PC-3 (cell line): ENCODE measurements at regions not wholly inside any gene's neighbourhood (a gene's known extent, or its start where the extent isn't known, plus 50 kb on each side); places are given as distances from the start of the nearest gene placed in this dataset.
A peak's percentile ranks its signal among the peaks of the same experiment; 100 is the strongest.

Experiments used
- ATAC-seq: fragments of 200-7000 bp; cut with Tn5 transposase; 2 replicates; pipeline ENCODE4 v1.9.1; 2020; ENCODE audit warnings: mild to moderate bottlenecking, moderate library complexity
- BruUV-seq: library from RNA; stranded (reverse); fragments of 400-500 nt; replicated peaks from 2 replicates; lab custom pipeline; 2021; lab: Mats Ljungman, UMichigan
- CTCF ChIA-PET: fragments of 300-600 bp; sonication (Branson Sonifier 250); formaldehyde crosslinking; loops from one replicate; lab custom pipeline; 2022; ENCODE audit warnings: antibody characterized with exemption; lab: Charles Lee
- POLR2A ChIA-PET: fragments of 300-600 bp; sonication (Branson Sonifier 250); formaldehyde crosslinking; loops from one replicate; lab custom pipeline; 2022; ENCODE audit warnings: antibody characterized with exemption; ENCODE audit not compliant: unreplicated experiment; lab: Charles Lee
- DNase-seq: peaks from one replicate; pipeline ENCODE4 v3.0.0-alpha.2; 2015
- H2AFZ ChIP-seq: fragments of 300-600 bp; sonication (generic); 2 replicates; pipeline ENCODE4 v1.6.0; 2016; ENCODE audit warnings: antibody characterized with exemption, low read length
- H3F3A ChIP-seq: fragments of 300-600 bp; sonication (generic); one replicate; pipeline ENCODE4 v1.6.0; 2017; ENCODE audit warnings: antibody characterized with exemption, low read length, control low read depth, mild to moderate bottlenecking; ENCODE audit not compliant: unreplicated experiment
- H3K27ac ChIP-seq: fragments of 300-600 bp; sonication (generic); 2 replicates; pipeline ENCODE4 v1.5.1; 2016; ENCODE audit warnings: mild to moderate bottlenecking, low read length
- H3K27me3 ChIP-seq: fragments of 300-600 bp; sonication (generic); 2 replicates; pipeline ENCODE4 v1.6.1; 2016; ENCODE audit warnings: low read length, mixed read lengths
- H3K36me3 ChIP-seq: fragments of 300-600 bp; sonication (generic); 2 replicates; pipeline ENCODE4 v1.6.1; 2016; ENCODE audit warnings: low read depth, mixed run types, low read length, mixed read lengths
- H3K4me1 ChIP-seq: fragments of 300-600 bp; sonication (generic); 2 replicates; pipeline ENCODE4 v1.5.1; 2016; ENCODE audit warnings: low read length; ENCODE audit not compliant: insufficient read depth
- H3K4me2 ChIP-seq: fragments of 300-600 bp; sonication (generic); 2 replicates; pipeline ENCODE4 v1.6.0; 2016; ENCODE audit warnings: low read length
- H3K4me3 ChIP-seq: fragments of 300-600 bp; sonication (generic); 2 replicates; pipeline ENCODE4 v1.5.1; 2016; ENCODE audit warnings: mild to moderate bottlenecking, low read length, mixed read lengths
- H3K79me2 ChIP-seq: fragments of 300-600 bp; sonication (generic); 2 replicates; pipeline ENCODE4 v1.6.1; 2017; ENCODE audit warnings: low read length, mixed read lengths
- H3K9ac ChIP-seq: fragments of 300-600 bp; sonication (generic); 2 replicates; pipeline ENCODE4 v1.6.0; 2016; ENCODE audit warnings: mild to moderate bottlenecking, low read length
- H3K9me2 ChIP-seq: fragments of 300-600 bp; sonication (generic); replicated peaks from 2 replicates; pipeline ENCODE4 v1.6.1; 2016; ENCODE audit warnings: mixed run types, low read length, mixed read lengths
- H3K9me3 ChIP-seq: fragments of 300-600 bp; sonication (generic); 2 replicates; pipeline ENCODE4 v1.6.1; 2016; ENCODE audit warnings: low read length, mixed read lengths
- H4K20me1 ChIP-seq: fragments of 300-600 bp; sonication (generic); 2 replicates; pipeline ENCODE4 v1.6.1; 2016; ENCODE audit warnings: low read length, mixed read lengths
- EZH2 ChIP-seq: fragments of 300-600 bp; sonication (generic); IDR thresholded peaks from one replicate; pipeline ENCODE4 v1.6.1; 2017; ENCODE audit warnings: antibody characterized with exemption, mild to moderate bottlenecking, low read length; ENCODE audit not compliant: unreplicated experiment
- EZH2phosphoT487 ChIP-seq: fragments of 300-600 bp; sonication (generic); IDR thresholded peaks from 2 replicates; pipeline ENCODE4 v1.6.1; 2018; ENCODE audit warnings: mild to moderate bottlenecking, antibody characterized with exemption, low read length, borderline replicate concordance
- intact Hi-C: fragments of 100-400 bp; cut with micrococcal nuclease; formaldehyde crosslinking; loops from 2 replicates; pipeline ENCODE4 v1.9.0; 2023
- TF ChIP-seq, protein P1 (sequence below): fragments of 300-600 bp; sonication (generic); conservative IDR thresholded peaks from 2 replicates; pipeline ENCODE4 v1.5.1; 2017; ENCODE audit warnings: antibody characterized with exemption, low read depth, mild to moderate bottlenecking, low read length

GRCh38 chr1:22231995-22232690 is 89.2 kb upstream of the WNT4 start:
- Histone ChIP-seq H3K27ac (no peak overlapping the region), H3K79me2 (no peaks in the 10 kb centered on the region), H3K4me3 (no peak overlapping the region), H3K4me1 (peaks cover 27% of the 10 kb centered on the region), H3K4me2 (no peak overlapping the region), H2AFZ (no peak overlapping the region), H3K9me3 (no peaks in the 10 kb centered on the region), H3K9me2 (no peaks in the 10 kb centered on the region), H3K9ac (no peak overlapping the region), H3K27me3 (no peaks in the 10 kb centered on the region), H3K36me3 (no peaks in the 10 kb centered on the region), H4K20me1 (no peaks in the 10 kb centered on the region), H3F3A (peaks cover 5% of the 10 kb centered on the region)
- intact Hi-C loops, result no loop called here
- ATAC-seq, result no peak
- TF ChIP-seq EZH2phosphoT487, result no peak
- TF ChIP-seq, protein P1, sequence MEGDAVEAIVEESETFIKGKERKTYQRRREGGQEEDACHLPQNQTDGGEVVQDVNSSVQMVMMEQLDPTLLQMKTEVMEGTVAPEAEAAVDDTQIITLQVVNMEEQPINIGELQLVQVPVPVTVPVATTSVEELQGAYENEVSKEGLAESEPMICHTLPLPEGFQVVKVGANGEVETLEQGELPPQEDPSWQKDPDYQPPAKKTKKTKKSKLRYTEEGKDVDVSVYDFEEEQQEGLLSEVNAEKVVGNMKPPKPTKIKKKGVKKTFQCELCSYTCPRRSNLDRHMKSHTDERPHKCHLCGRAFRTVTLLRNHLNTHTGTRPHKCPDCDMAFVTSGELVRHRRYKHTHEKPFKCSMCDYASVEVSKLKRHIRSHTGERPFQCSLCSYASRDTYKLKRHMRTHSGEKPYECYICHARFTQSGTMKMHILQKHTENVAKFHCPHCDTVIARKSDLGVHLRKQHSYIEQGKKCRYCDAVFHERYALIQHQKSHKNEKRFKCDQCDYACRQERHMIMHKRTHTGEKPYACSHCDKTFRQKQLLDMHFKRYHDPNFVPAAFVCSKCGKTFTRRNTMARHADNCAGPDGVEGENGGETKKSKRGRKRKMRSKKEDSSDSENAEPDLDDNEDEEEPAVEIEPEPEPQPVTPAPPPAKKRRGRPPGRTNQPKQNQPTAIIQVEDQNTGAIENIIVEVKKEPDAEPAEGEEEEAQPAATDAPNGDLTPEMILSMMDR, result peak; percentile 36
- ChIA-PET CTCF (no interaction called here), POLR2A (no interaction called here)
- DNase-seq, result no peak
- BruUV-seq, result no TSS peak

DNA sequence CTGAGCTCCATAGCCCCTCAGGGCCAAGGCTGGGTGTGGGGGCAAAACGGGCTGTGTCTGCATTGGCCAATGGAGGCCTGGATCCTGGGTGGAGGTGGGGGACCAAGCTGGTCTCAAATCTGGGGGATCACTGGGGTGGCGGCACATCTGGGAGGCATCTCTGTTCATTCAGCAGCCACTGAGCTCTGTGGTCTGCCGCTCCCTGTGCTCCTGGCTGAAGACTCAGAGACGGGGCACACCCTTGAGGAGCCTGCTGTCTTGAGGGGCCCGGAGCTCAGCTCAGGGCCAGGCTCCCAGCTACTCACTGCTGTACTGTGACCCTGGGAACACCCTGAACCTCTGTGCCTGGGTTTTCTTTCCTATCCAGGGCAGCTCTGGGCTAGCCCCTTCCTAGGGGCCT is 90.3 kb upstream of the WNT4 start:
- TF ChIP-seq, protein P1, result no peak
- no peak for TF ChIP-seq EZH2phosphoT487
- no peak for TF ChIP-seq EZH2
- Histone ChIP-seq H3K4me2 (no peak overlapping the region), H3K9me3 (no peaks in the 10 kb centered on the region), H3K4me3 (no peak overlapping the region), H3F3A (peaks cover 5% of the 10 kb centered on the region), H3K4me1 (peaks cover 23% of the 10 kb centered on the region), H3K36me3 (no peaks in the 10 kb centered on the region), H3K9ac (no peak overlapping the region), H3K27me3 (no peaks in the 10 kb centered on the region), H3K9me2 (no peaks in the 10 kb centered on the region), H2AFZ (no peak overlapping the region), H3K27ac (no peak overlapping the region), H3K79me2 (no peaks in the 10 kb centered on the region), H4K20me1 (no peaks in the 10 kb centered on the region)
- ChIA-PET POLR2A (no interaction called here), CTCF (no interaction called here)
- DNase-seq, result no peak
- ATAC-seq, result no peak
- BruUV-seq, result no TSS peak
- intact Hi-C loops, result no loop called here

GRCh38 chr1:22234476-22235030 is 91.7 kb upstream of the WNT4 start:
- ATAC-seq, result no peak
- no TSS peak for BruUV-seq
- POLR2A ChIA-PET, result no interaction called here

More at GRCh38 chr1:22234476-22235030, 91.7 kb upstream of the WNT4 start:
- H3K27me3 ChIP-seq, result no peaks in the 10 kb centered on the region
- H3K4me2 ChIP-seq, result no peak overlapping the region
- no peaks in the 10 kb centered on the region for H3K9me3 ChIP-seq
- H3K4me1 ChIP-seq, result peaks cover 10% of the 10 kb centered on the region
- H3K4me3 ChIP-seq, result no peak overlapping the region
- H3K36me3 ChIP-seq, result no peaks in the 10 kb centered on the region
- H3K79me2 ChIP-seq, result no peaks in the 10 kb centered on the region
- CTCF ChIA-PET, result no interaction called here
- no peak for TF ChIP-seq EZH2phosphoT487
- no peak for TF ChIP-seq EZH2
- TF ChIP-seq, protein P1, result no peak
- DNase-seq, result no peak
- H3K9me2 ChIP-seq, result no peaks in the 10 kb centered on the region
- H4K20me1 ChIP-seq, result no peaks in the 10 kb centered on the region
- no peak overlapping the region for H3K27ac ChIP-seq
- no peaks in the 10 kb centered on the region for H3F3A ChIP-seq
- H3K9ac ChIP-seq, result no peak overlapping the region
- intact Hi-C loops, result no loop called here
- H2AFZ ChIP-seq, result no peak overlapping the region
